ENCODE measurements at regions not wholly inside any gene's neighbourhood (a gene's known extent, or its start where the extent isn't known, plus 50 kb on each side); places are given as distances from the start of the nearest gene placed in this dataset.
"Not testable (repeated sequence)": the region's sequence is repeated elsewhere in the genome, so short reads cannot be mapped to it uniquely, and the experiment has no call there.

- no peaks in the 10 kb centered on the region for H3K4me1 ChIP-seq (ENCODE audit: control insufficient read depth, insufficient read depth, low read length)
- no peaks in the 10 kb centered on the region for H3K36me3 ChIP-seq (ENCODE audit: control insufficient read depth, insufficient read depth, low read length)
- H3K27ac ChIP-seq (ENCODE audit: insufficient read depth, low read depth, low read length, poor library complexity, severe bottlenecking): no peak overlapping the region
- no peaks in the 10 kb centered on the region for H3K27me3 ChIP-seq (ENCODE audit: control insufficient read depth, insufficient read depth, low read length, poor library complexity, severe bottlenecking)
- no peak overlapping the region for H3K4me3 ChIP-seq (ENCODE audit: insufficient read depth, low read depth, low read length)
- no peaks in the 10 kb centered on the region for H3K9me3 ChIP-seq (ENCODE audit: control insufficient read depth, low read length)
Measured at GRCh38 chr20:53818457-53819177, 225.0 kb upstream of the ZNF217 start.

GRCh38 chr20:53817513-53817912 is 223.9 kb upstream of the ZNF217 start:
- not testable (repeated sequence) for H3K9me3 ChIP-seq (ENCODE audit: control insufficient read depth, low read length)
- 95% methylated on average over 7 of the region's 7 CpGs for WGBS, 2 experiments

GRCh38 chr20:53816872-53817398 is 223.3 kb upstream of the ZNF217 start:
- no peak overlapping the region for H3K27ac ChIP-seq (ENCODE audit: insufficient read depth, low read depth, low read length, poor library complexity, severe bottlenecking)

More at GRCh38 chr20:53817513-53817912, 223.9 kb upstream of the ZNF217 start:
- H3K27ac ChIP-seq (ENCODE audit: insufficient read depth, low read depth, low read length, poor library complexity, severe bottlenecking); H3K4me3 ChIP-seq (ENCODE audit: insufficient read depth, low read depth, low read length); H3K36me3 ChIP-seq (ENCODE audit: control insufficient read depth, insufficient read depth, low read length); H3K4me1 ChIP-seq (ENCODE audit: control insufficient read depth, insufficient read depth, low read length); H3K27me3 ChIP-seq (ENCODE audit: control insufficient read depth, insufficient read depth, low read length, poor library complexity, severe bottlenecking): not testable (repeated sequence)

GRCh38 chr20:53815509-53815908 is 221.9 kb upstream of the ZNF217 start:
- H3K27ac ChIP-seq (ENCODE audit: insufficient read depth, low read depth, low read length, poor library complexity, severe bottlenecking): no peak overlapping the region
- H3K9me3 ChIP-seq (ENCODE audit: control insufficient read depth, low read length): no peaks in the 10 kb centered on the region
- H3K27me3 ChIP-seq (ENCODE audit: control insufficient read depth, insufficient read depth, low read length, poor library complexity, severe bottlenecking): no peaks in the 10 kb centered on the region
- no peak overlapping the region for H3K4me3 ChIP-seq (ENCODE audit: insufficient read depth, low read depth, low read length)
- H3K4me1 ChIP-seq (ENCODE audit: control insufficient read depth, insufficient read depth, low read length): no peaks in the 10 kb centered on the region
- no peaks in the 10 kb centered on the region for H3K36me3 ChIP-seq (ENCODE audit: control insufficient read depth, insufficient read depth, low read length)

More at GRCh38 chr20:53816872-53817398, 223.3 kb upstream of the ZNF217 start:
- H3K4me3 ChIP-seq (ENCODE audit: insufficient read depth, low read depth, low read length): no peak overlapping the region
- H3K27me3 ChIP-seq (ENCODE audit: control insufficient read depth, insufficient read depth, low read length, poor library complexity, severe bottlenecking): no peaks in the 10 kb centered on the region
- H3K9me3 ChIP-seq (ENCODE audit: control insufficient read depth, low read length): no peaks in the 10 kb centered on the region
- no peaks in the 10 kb centered on the region for H3K36me3 ChIP-seq (ENCODE audit: control insufficient read depth, insufficient read depth, low read length)
- 94 to 98% methylated on average over 3 to 4 of the region's 4 CpGs for WGBS, 2 experiments
- H3K4me1 ChIP-seq (ENCODE audit: control insufficient read depth, insufficient read depth, low read length): no peaks in the 10 kb centered on the region

GRCh38 chr20:53814060-53814459 is 220.4 kb upstream of the ZNF217 start:
- Histone ChIP-seq H3K27me3 (ENCODE audit: control insufficient read depth, insufficient read depth, low read length, poor library complexity, severe bottlenecking) (no peaks in the 10 kb centered on the region), H3K9me3 (ENCODE audit: control insufficient read depth, low read length) (no peaks in the 10 kb centered on the region), H3K27ac (ENCODE audit: insufficient read depth, low read depth, low read length, poor library complexity, severe bottlenecking) (no peak overlapping the region), H3K36me3 (ENCODE audit: control insufficient read depth, insufficient read depth, low read length) (no peaks in the 10 kb centered on the region), H3K4me3 (ENCODE audit: insufficient read depth, low read depth, low read length) (no peak overlapping the region), H3K4me1 (ENCODE audit: control insufficient read depth, insufficient read depth, low read length) (no peaks in the 10 kb centered on the region)
- WGBS, 2 experiments: 90 to 92% methylated on average over 2 of the region's 2 CpGs

GRCh38 chr20:53813636-53814035 is 220.0 kb upstream of the ZNF217 start:
- WGBS, 2 experiments: 90 to 91% methylated on average over 5 of the region's 5 CpGs

GRCh38 chr20:53811577-53811976 is 217.9 kb upstream of the ZNF217 start:
- Histone ChIP-seq H3K4me1 (ENCODE audit: control insufficient read depth, insufficient read depth, low read length) (no peaks in the 10 kb centered on the region), H3K27ac (ENCODE audit: insufficient read depth, low read depth, low read length, poor library complexity, severe bottlenecking) (no peak overlapping the region), H3K9me3 (ENCODE audit: control insufficient read depth, low read length) (no peaks in the 10 kb centered on the region), H3K36me3 (ENCODE audit: control insufficient read depth, insufficient read depth, low read length) (no peaks in the 10 kb centered on the region), H3K4me3 (ENCODE audit: insufficient read depth, low read depth, low read length) (no peak overlapping the region), H3K27me3 (ENCODE audit: control insufficient read depth, insufficient read depth, low read length, poor library complexity, severe bottlenecking) (no peaks in the 10 kb centered on the region)

More at GRCh38 chr20:53813636-53814035, 220.0 kb upstream of the ZNF217 start:
- H3K27me3 ChIP-seq (ENCODE audit: control insufficient read depth, insufficient read depth, low read length, poor library complexity, severe bottlenecking): no peaks in the 10 kb centered on the region
- no peak overlapping the region for H3K27ac ChIP-seq (ENCODE audit: insufficient read depth, low read depth, low read length, poor library complexity, severe bottlenecking)
- H3K4me3 ChIP-seq (ENCODE audit: insufficient read depth, low read depth, low read length): no peak overlapping the region
- H3K9me3 ChIP-seq (ENCODE audit: control insufficient read depth, low read length): no peaks in the 10 kb centered on the region
- H3K4me1 ChIP-seq (ENCODE audit: control insufficient read depth, insufficient read depth, low read length): no peaks in the 10 kb centered on the region
- H3K36me3 ChIP-seq (ENCODE audit: control insufficient read depth, insufficient read depth, low read length): no peaks in the 10 kb centered on the region

GRCh38 chr20:53810661-53811355 is 217.2 kb upstream of the ZNF217 start:
- Histone ChIP-seq H3K9me3 (ENCODE audit: control insufficient read depth, low read length) (no peaks in the 10 kb centered on the region), H3K27me3 (ENCODE audit: control insufficient read depth, insufficient read depth, low read length, poor library complexity, severe bottlenecking) (no peaks in the 10 kb centered on the region), H3K4me3 (ENCODE audit: insufficient read depth, low read depth, low read length) (no peak overlapping the region), H3K27ac (ENCODE audit: insufficient read depth, low read depth, low read length, poor library complexity, severe bottlenecking) (no peak overlapping the region), H3K36me3 (ENCODE audit: control insufficient read depth, insufficient read depth, low read length) (no peaks in the 10 kb centered on the region), H3K4me1 (ENCODE audit: control insufficient read depth, insufficient read depth, low read length) (no peaks in the 10 kb centered on the region)
- 86 to 88% methylated on average over 6 of the region's 6 CpGs for WGBS, 2 experiments

GRCh38 chr20:53809728-53810365 is 216.2 kb upstream of the ZNF217 start:
- WGBS, 2 experiments: 83 to 88% methylated on average over 1 of the region's 2 CpGs
- Histone ChIP-seq H3K4me3 (ENCODE audit: insufficient read depth, low read depth, low read length) (no peak overlapping the region), H3K27ac (ENCODE audit: insufficient read depth, low read depth, low read length, poor library complexity, severe bottlenecking) (no peak overlapping the region), H3K9me3 (ENCODE audit: control insufficient read depth, low read length) (no peaks in the 10 kb centered on the region), H3K4me1 (ENCODE audit: control insufficient read depth, insufficient read depth, low read length) (no peaks in the 10 kb centered on the region), H3K27me3 (ENCODE audit: control insufficient read depth, insufficient read depth, low read length, poor library complexity, severe bottlenecking) (no peaks in the 10 kb centered on the region), H3K36me3 (ENCODE audit: control insufficient read depth, insufficient read depth, low read length) (no peaks in the 10 kb centered on the region)

GRCh38 chr20:53809217-53809616 is 215.6 kb upstream of the ZNF217 start:
- 52 to 57% methylated on average over 2 of the region's 2 CpGs for WGBS, 2 experiments
- Histone ChIP-seq H3K27ac (ENCODE audit: insufficient read depth, low read depth, low read length, poor library complexity, severe bottlenecking) (no peak overlapping the region), H3K36me3 (ENCODE audit: control insufficient read depth, insufficient read depth, low read length) (no peaks in the 10 kb centered on the region), H3K4me1 (ENCODE audit: control insufficient read depth, insufficient read depth, low read length) (no peaks in the 10 kb centered on the region), H3K4me3 (ENCODE audit: insufficient read depth, low read depth, low read length) (no peak overlapping the region), H3K9me3 (ENCODE audit: control insufficient read depth, low read length) (no peaks in the 10 kb centered on the region), H3K27me3 (ENCODE audit: control insufficient read depth, insufficient read depth, low read length, poor library complexity, severe bottlenecking) (no peaks in the 10 kb centered on the region)
